K562 (cell line): ENCODE measurements at regions not wholly inside any gene's neighbourhood (a gene's known extent, or its start where the extent isn't known, plus 50 kb on each side); places are given as distances from the start of the nearest gene placed in this dataset.

Experiments used
- ATAC-seq: fragments of 200-7000 bp; cut with Tn5 transposase; 3 replicates; pipeline ENCODE4 v1.9.1; 2020; ENCODE audit warnings: moderate library complexity
- BruUV-seq: library from RNA; stranded (reverse); fragments of 400-500 nt; replicated peaks from 2 replicates; lab custom pipeline; 2021; lab: Mats Ljungman, UMichigan
- CTCF ChIA-PET: fragments of 300-600 bp; formaldehyde crosslinking; extraction: SDS; loops from one replicate; lab custom pipeline; 2021; ENCODE audit warnings: low intra/inter-chr PET ratio; lab: Yijun Ruan, JAX
- POLR2A ChIA-PET: fragments of 300-600, 350-650 bp; sonication (Branson Sonifier 250); formaldehyde crosslinking; extraction: SDS; loops from one replicate; lab custom pipeline; 2021; ENCODE audit warnings: antibody characterized with exemption, inconsistent platforms; lab: Yijun Ruan, JAX
- DNase-seq, 4 experiments: peaks; one replicate each; pipeline versions ENCODE4 v3.0.0 to v3.0.0-alpha.2; 2011 to 2018; ENCODE audit warnings: low spot score in 3 of 4, mixed read lengths in 3 of 4; ENCODE audit errors: extremely low read depth in 1 of 4
- FAIRE-seq: peaks from 2 replicates; lab custom pipeline; 2011; peaks lifted over from hg19 to GRCh38; lab: Jason Lieb, UNC
- H2AFZ ChIP-seq: 2 replicates; pipeline ENCODE4 v1.6.0; 2011; ENCODE audit warnings: low read depth, low read length, control low read depth, inconsistent platforms
- H3K27ac ChIP-seq: fragments of 200-600 bp; 3 replicates; pipeline ENCODE4 v1.8.0; 2011; ENCODE audit warnings: low read depth, mild to moderate bottlenecking, control low read depth, inconsistent platforms, low read length, moderate library complexity, mixed read lengths; ENCODE audit errors: extremely low read depth
- H3K27me3 ChIP-seq, 2 experiments: fragments of 300-600 bp in 1 of 2; 2 replicates in 1 of 2; 3 replicates in 1 of 2; pipeline versions ENCODE4 v1.6.0 to v1.8.0; 2011; ENCODE audit warnings: inconsistent platforms in 2 of 2, low read length in 2 of 2, mild to moderate bottlenecking in 1 of 2, mixed read lengths in 1 of 2, moderate library complexity in 1 of 2; ENCODE audit not compliant: control insufficient read depth in 2 of 2, insufficient read depth in 2 of 2
- H3K36me3 ChIP-seq: fragments of 300-600 bp; 3 replicates; pipeline ENCODE4 v1.8.0; 2011; ENCODE audit warnings: mild to moderate bottlenecking, low read length, inconsistent platforms; ENCODE audit not compliant: control insufficient read depth, insufficient read depth
- H3K4me1 ChIP-seq, 2 experiments: fragments of 200-600 bp in 1 of 2; replicated peaks in 1 of 2; 2 replicates in 1 of 2; 3 replicates in 1 of 2; pipeline versions ENCODE4 v1.5.1 to v1.8.0; 2011; ENCODE audit warnings: inconsistent platforms in 2 of 2, low read length in 2 of 2, mild to moderate bottlenecking in 1 of 2, mixed read lengths in 1 of 2, moderate library complexity in 1 of 2; ENCODE audit not compliant: control insufficient read depth in 2 of 2, insufficient read depth in 2 of 2
- H3K4me2 ChIP-seq: 2 replicates; pipeline ENCODE4 v1.6.1; 2011; ENCODE audit warnings: low read length, control low read depth, inconsistent platforms, mixed read lengths; ENCODE audit not compliant: insufficient read depth
- H3K4me3 ChIP-seq: fragments of 200-600 bp; sonication (generic), shearing (Covaris generic); 2 replicates; pipeline ENCODE4 v1.5.1; 2016; ENCODE audit warnings: control low read depth, inconsistent platforms
- H3K79me2 ChIP-seq: fragments of 200-600 bp; 3 replicates; pipeline ENCODE4 v1.8.0; 2011; ENCODE audit warnings: low read length, inconsistent platforms; ENCODE audit not compliant: control insufficient read depth, insufficient read depth
- H3K9ac ChIP-seq, 2 experiments: 2 replicates each; pipeline versions ENCODE4 v1.6.0 to v1.6.1; 2011; ENCODE audit warnings: low read depth in 2 of 2, low read length in 2 of 2, control low read depth in 1 of 2, inconsistent platforms in 1 of 2, mild to moderate bottlenecking in 1 of 2, mixed read lengths in 1 of 2; ENCODE audit not compliant: insufficient read depth in 1 of 2
- H3K9me1 ChIP-seq: one replicate; pipeline ENCODE4 v1.6.0; 2011; ENCODE audit warnings: inconsistent platforms, mild to moderate bottlenecking, low read length, moderate library complexity; ENCODE audit not compliant: control insufficient read depth, insufficient read depth
- H3K9me3 ChIP-seq: replicated peaks from 2 replicates; pipeline ENCODE4 v1.5.1; 2011; ENCODE audit warnings: low read depth, low read length, inconsistent platforms; ENCODE audit not compliant: control insufficient read depth, insufficient read depth
- H4K20me1 ChIP-seq: replicated peaks from 2 replicates; pipeline ENCODE4 v1.6.1; 2011; ENCODE audit warnings: low read length, inconsistent platforms, mixed read lengths; ENCODE audit not compliant: control insufficient read depth, insufficient read depth
- CAMTA2 ChIP-seq: fragments of 250-450 bp; sonication (Bioruptor Pico); conservative IDR thresholded peaks from 2 replicates; pipeline ENCODE4 v1.5.1; 2022
- GATA2 ChIP-seq: sonication (generic); formaldehyde crosslinking; IDR thresholded peaks from 2 replicates; pipeline ENCODE4 v1.4.0; 2020; ENCODE audit warnings: mild to moderate bottlenecking, missing genetic modification reagents
- NCOR1 ChIP-seq: fragments of 450-650 bp; IDR thresholded peaks from 2 replicates; pipeline ENCODE4 v1.6.1; 2016; ENCODE audit warnings: mild to moderate bottlenecking, moderate library complexity
- RBM14 ChIP-seq: fragments of 200-400 bp; formaldehyde crosslinking; IDR thresholded peaks from 2 replicates; pipeline ENCODE4 v1.6.1; 2018; ENCODE audit warnings: low read depth, mild to moderate bottlenecking, low read length, moderate library complexity, borderline replicate concordance; ENCODE audit not compliant: insufficient read depth
- SLC30A9 ChIP-seq: fragments of 250-450 bp; sonication (Bioruptor Pico); IDR thresholded peaks from 2 replicates; pipeline ENCODE4 v1.8.0; 2022; ENCODE audit warnings: mild to moderate bottlenecking, moderate library complexity
- ZNF551 ChIP-seq: fragments of 250-450 bp; sonication (Bioruptor Pico); IDR thresholded peaks from 2 replicates; pipeline ENCODE4 v1.5.0; 2021; ENCODE audit warnings: mild to moderate bottlenecking, moderate library complexity
- WGBS: fragments of 100-300 bp; shearing (Covaris generic); methylation state at CpG from one replicate; pipeline ENCODE4 v1.1.6; 2016; ENCODE audit warnings: low coverage, mixed read lengths; ENCODE audit not compliant: insufficient coverage; ENCODE audit errors: missing lambda C conversion rate; 5-methylcytosine and 5-hydroxymethylcytosine counted together
- in situ Hi-C: fragments of 300-500 bp; cut with MboI; formaldehyde crosslinking; loops from 4 replicates; pipeline ENCODE4 v1.15.0; 2018; ENCODE audit warnings: inconsistent platforms, mixed read lengths
- intact Hi-C: fragments of 100-400 bp; cut with micrococcal nuclease; formaldehyde crosslinking; loops from 2 replicates; pipeline ENCODE4 v1.14.2; 2022
- TF ChIP-seq, protein P1 (sequence below): fragments of 250-450 bp; sonication (Bioruptor Pico); IDR thresholded peaks from 2 replicates; pipeline ENCODE4 v1.4.0; 2020
- TF ChIP-seq, protein P2 (sequence below): fragments of 250-450 bp; sonication (Bioruptor Pico); IDR thresholded peaks from 2 replicates; pipeline ENCODE4 v1.8.0; 2021; ENCODE audit warnings: borderline replicate concordance, mild to moderate bottlenecking, moderate library complexity; ENCODE audit not compliant: poor library complexity, severe bottlenecking

DNA sequence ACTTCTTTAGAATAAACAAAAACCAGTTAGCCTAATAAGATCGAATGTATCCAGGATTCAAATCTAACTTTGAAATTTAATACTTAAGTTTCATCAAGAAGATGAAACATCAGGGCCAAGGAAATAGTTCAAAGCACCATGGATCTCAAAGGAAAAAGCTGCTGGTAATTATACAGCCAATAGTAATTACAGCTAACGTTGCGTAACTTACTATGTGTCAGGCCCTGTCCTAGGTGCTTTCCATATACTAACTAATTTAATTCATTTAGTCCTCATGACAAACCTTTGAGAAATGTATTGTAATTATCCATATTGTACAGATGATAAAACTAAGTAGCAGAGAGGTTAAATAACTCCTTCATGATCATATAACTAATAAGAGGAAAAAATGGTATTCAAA is 598.6 kb downstream of the NYAP2 start:
- CTCF ChIA-PET: no interaction called here
- FAIRE-seq (no peak), DNase-seq (no peak), ATAC-seq (no peak)
- no peak overlapping the region for H3K9ac ChIP-seq
- WGBS: 7% methylated on average over 3 of the region's 3 CpGs
- BruUV-seq: no TSS peak
- TF ChIP-seq NCOR1: no peak
- TF ChIP-seq ZNF551 (CRISPR knock-in tag): no peak
- TF ChIP-seq RBM14: no peak
- TF ChIP-seq GATA2: no peak
- TF ChIP-seq SLC30A9 (CRISPR knock-in tag): no peak
- TF ChIP-seq, protein P1, sequence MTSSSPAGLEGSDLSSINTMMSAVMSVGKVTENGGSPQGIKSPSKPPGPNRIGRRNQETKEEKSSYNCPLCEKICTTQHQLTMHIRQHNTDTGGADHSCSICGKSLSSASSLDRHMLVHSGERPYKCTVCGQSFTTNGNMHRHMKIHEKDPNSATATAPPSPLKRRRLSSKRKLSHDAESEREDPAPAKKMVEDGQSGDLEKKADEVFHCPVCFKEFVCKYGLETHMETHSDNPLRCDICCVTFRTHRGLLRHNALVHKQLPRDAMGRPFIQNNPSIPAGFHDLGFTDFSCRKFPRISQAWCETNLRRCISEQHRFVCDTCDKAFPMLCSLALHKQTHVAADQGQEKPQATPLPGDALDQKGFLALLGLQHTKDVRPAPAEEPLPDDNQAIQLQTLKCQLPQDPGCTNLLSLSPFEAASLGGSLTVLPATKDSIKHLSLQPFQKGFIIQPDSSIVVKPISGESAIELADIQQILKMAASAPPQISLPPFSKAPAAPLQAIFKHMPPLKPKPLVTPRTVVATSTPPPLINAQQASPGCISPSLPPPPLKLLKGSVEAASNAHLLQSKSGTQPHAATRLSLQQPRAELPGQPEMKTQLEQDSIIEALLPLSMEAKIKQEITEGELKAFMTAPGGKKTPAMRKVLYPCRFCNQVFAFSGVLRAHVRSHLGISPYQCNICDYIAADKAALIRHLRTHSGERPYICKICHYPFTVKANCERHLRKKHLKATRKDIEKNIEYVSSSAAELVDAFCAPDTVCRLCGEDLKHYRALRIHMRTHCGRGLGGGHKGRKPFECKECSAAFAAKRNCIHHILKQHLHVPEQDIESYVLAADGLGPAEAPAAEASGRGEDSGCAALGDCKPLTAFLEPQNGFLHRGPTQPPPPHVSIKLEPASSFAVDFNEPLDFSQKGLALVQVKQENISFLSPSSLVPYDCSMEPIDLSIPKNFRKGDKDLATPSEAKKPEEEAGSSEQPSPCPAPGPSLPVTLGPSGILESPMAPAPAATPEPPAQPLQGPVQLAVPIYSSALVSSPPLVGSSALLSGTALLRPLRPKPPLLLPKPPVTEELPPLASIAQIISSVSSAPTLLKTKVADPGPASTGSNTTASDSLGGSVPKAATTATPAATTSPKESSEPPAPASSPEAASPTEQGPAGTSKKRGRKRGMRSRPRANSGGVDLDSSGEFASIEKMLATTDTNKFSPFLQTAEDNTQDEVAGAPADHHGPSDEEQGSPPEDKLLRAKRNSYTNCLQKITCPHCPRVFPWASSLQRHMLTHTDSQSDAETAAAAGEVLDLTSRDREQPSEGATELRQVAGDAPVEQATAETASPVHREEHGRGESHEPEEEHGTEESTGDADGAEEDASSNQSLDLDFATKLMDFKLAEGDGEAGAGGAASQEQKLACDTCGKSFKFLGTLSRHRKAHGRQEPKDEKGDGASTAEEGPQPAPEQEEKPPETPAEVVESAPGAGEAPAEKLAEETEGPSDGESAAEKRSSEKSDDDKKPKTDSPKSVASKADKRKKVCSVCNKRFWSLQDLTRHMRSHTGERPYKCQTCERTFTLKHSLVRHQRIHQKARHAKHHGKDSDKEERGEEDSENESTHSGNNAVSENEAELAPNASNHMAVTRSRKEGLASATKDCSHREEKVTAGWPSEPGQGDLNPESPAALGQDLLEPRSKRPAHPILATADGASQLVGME: no peak
- no peak for TF ChIP-seq CAMTA2 (CRISPR knock-in tag)
- TF ChIP-seq, protein P2, sequence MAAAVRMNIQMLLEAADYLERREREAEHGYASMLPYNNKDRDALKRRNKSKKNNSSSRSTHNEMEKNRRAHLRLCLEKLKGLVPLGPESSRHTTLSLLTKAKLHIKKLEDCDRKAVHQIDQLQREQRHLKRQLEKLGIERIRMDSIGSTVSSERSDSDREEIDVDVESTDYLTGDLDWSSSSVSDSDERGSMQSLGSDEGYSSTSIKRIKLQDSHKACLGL (CRISPR knock-in tag): no peak
- no peaks in the 10 kb centered on the region for H3K79me2 ChIP-seq
- no peaks in the 10 kb centered on the region for H3K27me3 ChIP-seq
- H3K4me2 ChIP-seq: no peak overlapping the region
- H3K36me3 ChIP-seq: no peaks in the 10 kb centered on the region
- H4K20me1 ChIP-seq: no peaks in the 10 kb centered on the region
- in situ Hi-C loops: no loop called here
- H3K27ac ChIP-seq: no peak overlapping the region
- no peaks in the 10 kb centered on the region for H3K9me3 ChIP-seq
- H3K4me1 ChIP-seq: no peaks in the 10 kb centered on the region
- H3K4me3 ChIP-seq: no peak overlapping the region
- no peaks in the 10 kb centered on the region for H3K9me1 ChIP-seq
- POLR2A ChIA-PET: no interaction called here
- intact Hi-C loops: no loop called here
- H2AFZ ChIP-seq: no peak overlapping the region
